GM12878 (cell line): ENCODE measurements at regions not wholly inside any gene's neighbourhood (a gene's known extent, or its start where the extent isn't known, plus 50 kb on each side); places are given as distances from the start of the nearest gene placed in this dataset.

Source experiments
- BMI1 ChIP-seq: fragments of 450-650 bp; IDR thresholded peaks from 2 replicates; pipeline ENCODE4 v1.6.1; 2016; ENCODE audit warnings: mild to moderate bottlenecking, moderate library complexity, borderline replicate concordance
- EP300 ChIP-seq, 2 experiments: fragments of 150-350 bp in 1 of 2; IDR thresholded peaks; 2 replicates each; pipeline ENCODE4 v1.6.1; 2011 to 2012; ENCODE audit warnings: low read depth in 2 of 2, low read length in 2 of 2, borderline replicate concordance in 1 of 2, improper control_type of control experiment in 1 of 2, inconsistent platforms in 1 of 2; ENCODE audit not compliant: control insufficient read depth in 1 of 2
- HDAC2 ChIP-seq: fragments of 200-600 bp; sonication (generic); IDR thresholded peaks from 2 replicates; pipeline ENCODE4 v1.6.1; 2017
- TBL1XR1 ChIP-seq: IDR thresholded peaks from 2 replicates; pipeline ENCODE4 v1.6.1; 2012; ENCODE audit warnings: low read depth, low read length, improper control_type of control experiment
- TF ChIP-seq, protein P1 (sequence below), 3 experiments: IDR thresholded peaks in 2 of 3; conservative IDR thresholded peaks in 1 of 3; 2 replicates each; pipeline ENCODE4 v1.5.1; 2011; ENCODE audit warnings: low read depth in 3 of 3, low read length in 3 of 3, mild to moderate bottlenecking in 3 of 3, control low read depth in 2 of 3, moderate library complexity in 2 of 3, inconsistent platforms in 1 of 3, mixed read lengths in 1 of 3; ENCODE audit not compliant: control insufficient read depth in 2 of 3, insufficient read depth in 1 of 3; ENCODE audit errors: extremely low read depth in 1 of 3

DNA sequence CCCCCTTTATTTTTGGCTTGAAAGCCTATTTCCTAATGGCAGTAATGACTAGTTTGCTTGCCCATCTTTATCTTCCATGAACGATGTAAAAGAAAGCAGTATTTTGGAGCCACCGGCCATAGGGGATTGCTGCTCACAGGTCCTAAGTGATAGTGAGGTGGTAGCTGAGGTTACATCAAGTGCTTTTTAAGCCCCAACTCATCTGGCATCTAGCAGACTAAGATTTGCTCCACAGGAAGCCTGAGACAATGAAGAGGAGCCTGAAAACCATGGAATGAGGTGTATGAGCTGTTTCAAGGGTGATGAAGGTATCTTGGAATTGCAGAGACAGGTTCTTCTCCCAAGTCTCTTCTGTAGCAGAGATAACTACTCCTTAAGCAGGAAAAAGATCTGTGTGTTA lies 496.3 kb downstream of the XPNPEP1 start:
- no peak for TF ChIP-seq TBL1XR1
- TF ChIP-seq BMI1, result no peak
- TF ChIP-seq EP300 (IDR thresholded peaks at IDR 0.05; ENCODE audit: borderline replicate concordance in 1 of 2, control insufficient read depth in 1 of 2, low read depth in 2 of 2, low read length in 2 of 2), result no peak
- no peak for TF ChIP-seq HDAC2
- TF ChIP-seq, protein P1, sequence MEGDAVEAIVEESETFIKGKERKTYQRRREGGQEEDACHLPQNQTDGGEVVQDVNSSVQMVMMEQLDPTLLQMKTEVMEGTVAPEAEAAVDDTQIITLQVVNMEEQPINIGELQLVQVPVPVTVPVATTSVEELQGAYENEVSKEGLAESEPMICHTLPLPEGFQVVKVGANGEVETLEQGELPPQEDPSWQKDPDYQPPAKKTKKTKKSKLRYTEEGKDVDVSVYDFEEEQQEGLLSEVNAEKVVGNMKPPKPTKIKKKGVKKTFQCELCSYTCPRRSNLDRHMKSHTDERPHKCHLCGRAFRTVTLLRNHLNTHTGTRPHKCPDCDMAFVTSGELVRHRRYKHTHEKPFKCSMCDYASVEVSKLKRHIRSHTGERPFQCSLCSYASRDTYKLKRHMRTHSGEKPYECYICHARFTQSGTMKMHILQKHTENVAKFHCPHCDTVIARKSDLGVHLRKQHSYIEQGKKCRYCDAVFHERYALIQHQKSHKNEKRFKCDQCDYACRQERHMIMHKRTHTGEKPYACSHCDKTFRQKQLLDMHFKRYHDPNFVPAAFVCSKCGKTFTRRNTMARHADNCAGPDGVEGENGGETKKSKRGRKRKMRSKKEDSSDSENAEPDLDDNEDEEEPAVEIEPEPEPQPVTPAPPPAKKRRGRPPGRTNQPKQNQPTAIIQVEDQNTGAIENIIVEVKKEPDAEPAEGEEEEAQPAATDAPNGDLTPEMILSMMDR (IDR thresholded peaks at IDR 0.05 in 2 of 3, conservative IDR thresholded peaks at IDR 0.05 in 1 of 3; ENCODE audit: control insufficient read depth in 2 of 3, extremely low read depth in 1 of 3, insufficient read depth in 1 of 3, low read depth in 3 of 3, low read length in 3 of 3), result no peak
